K562 (cell line): ENCODE measurements at regions not wholly inside any gene's neighbourhood (a gene's known extent, or its start where the extent isn't known, plus 50 kb on each side); places are given as distances from the start of the nearest gene placed in this dataset.

Experiments used
- ATAC-seq: fragments of 200-7000 bp; cut with Tn5 transposase; 3 replicates; pipeline ENCODE4 v1.9.1; 2020; ENCODE audit warnings: moderate library complexity
- BruUV-seq: library from RNA; stranded (reverse); fragments of 400-500 nt; replicated peaks from 2 replicates; lab custom pipeline; 2021; lab: Mats Ljungman, UMichigan
- CTCF ChIA-PET: fragments of 300-600 bp; formaldehyde crosslinking; extraction: SDS; loops from one replicate; lab custom pipeline; 2021; ENCODE audit warnings: low intra/inter-chr PET ratio; lab: Yijun Ruan, JAX
- POLR2A ChIA-PET: fragments of 300-600, 350-650 bp; sonication (Branson Sonifier 250); formaldehyde crosslinking; extraction: SDS; loops from one replicate; lab custom pipeline; 2021; ENCODE audit warnings: antibody characterized with exemption, inconsistent platforms; lab: Yijun Ruan, JAX
- DNase-seq, 4 experiments: peaks; one replicate each; pipeline versions ENCODE4 v3.0.0 to v3.0.0-alpha.2; 2011 to 2018; ENCODE audit warnings: low spot score in 3 of 4, mixed read lengths in 3 of 4; ENCODE audit errors: extremely low read depth in 1 of 4
- FAIRE-seq: peaks from 2 replicates; lab custom pipeline; 2011; peaks lifted over from hg19 to GRCh38; lab: Jason Lieb, UNC
- H2AFZ ChIP-seq: 2 replicates; pipeline ENCODE4 v1.6.0; 2011; ENCODE audit warnings: low read depth, low read length, control low read depth, inconsistent platforms
- H3K27ac ChIP-seq: fragments of 200-600 bp; 3 replicates; pipeline ENCODE4 v1.8.0; 2011; ENCODE audit warnings: low read depth, mild to moderate bottlenecking, control low read depth, inconsistent platforms, low read length, moderate library complexity, mixed read lengths; ENCODE audit errors: extremely low read depth
- H3K27me3 ChIP-seq, 2 experiments: fragments of 300-600 bp in 1 of 2; 2 replicates in 1 of 2; 3 replicates in 1 of 2; pipeline versions ENCODE4 v1.6.0 to v1.8.0; 2011; ENCODE audit warnings: inconsistent platforms in 2 of 2, low read length in 2 of 2, mild to moderate bottlenecking in 1 of 2, mixed read lengths in 1 of 2, moderate library complexity in 1 of 2; ENCODE audit not compliant: control insufficient read depth in 2 of 2, insufficient read depth in 2 of 2
- H3K36me3 ChIP-seq: fragments of 300-600 bp; 3 replicates; pipeline ENCODE4 v1.8.0; 2011; ENCODE audit warnings: mild to moderate bottlenecking, low read length, inconsistent platforms; ENCODE audit not compliant: control insufficient read depth, insufficient read depth
- H3K4me1 ChIP-seq, 2 experiments: fragments of 200-600 bp in 1 of 2; replicated peaks in 1 of 2; 2 replicates in 1 of 2; 3 replicates in 1 of 2; pipeline versions ENCODE4 v1.5.1 to v1.8.0; 2011; ENCODE audit warnings: inconsistent platforms in 2 of 2, low read length in 2 of 2, mild to moderate bottlenecking in 1 of 2, mixed read lengths in 1 of 2, moderate library complexity in 1 of 2; ENCODE audit not compliant: control insufficient read depth in 2 of 2, insufficient read depth in 2 of 2
- H3K4me2 ChIP-seq: 2 replicates; pipeline ENCODE4 v1.6.1; 2011; ENCODE audit warnings: low read length, control low read depth, inconsistent platforms, mixed read lengths; ENCODE audit not compliant: insufficient read depth
- H3K4me3 ChIP-seq: fragments of 200-600 bp; sonication (generic), shearing (Covaris generic); 2 replicates; pipeline ENCODE4 v1.5.1; 2016; ENCODE audit warnings: control low read depth, inconsistent platforms
- H3K79me2 ChIP-seq: fragments of 200-600 bp; 3 replicates; pipeline ENCODE4 v1.8.0; 2011; ENCODE audit warnings: low read length, inconsistent platforms; ENCODE audit not compliant: control insufficient read depth, insufficient read depth
- H3K9ac ChIP-seq, 2 experiments: 2 replicates each; pipeline versions ENCODE4 v1.6.0 to v1.6.1; 2011; ENCODE audit warnings: low read depth in 2 of 2, low read length in 2 of 2, control low read depth in 1 of 2, inconsistent platforms in 1 of 2, mild to moderate bottlenecking in 1 of 2, mixed read lengths in 1 of 2; ENCODE audit not compliant: insufficient read depth in 1 of 2
- H3K9me1 ChIP-seq: one replicate; pipeline ENCODE4 v1.6.0; 2011; ENCODE audit warnings: inconsistent platforms, mild to moderate bottlenecking, low read length, moderate library complexity; ENCODE audit not compliant: control insufficient read depth, insufficient read depth
- H3K9me3 ChIP-seq: replicated peaks from 2 replicates; pipeline ENCODE4 v1.5.1; 2011; ENCODE audit warnings: low read depth, low read length, inconsistent platforms; ENCODE audit not compliant: control insufficient read depth, insufficient read depth
- H4K20me1 ChIP-seq: replicated peaks from 2 replicates; pipeline ENCODE4 v1.6.1; 2011; ENCODE audit warnings: low read length, inconsistent platforms, mixed read lengths; ENCODE audit not compliant: control insufficient read depth, insufficient read depth
- ARHGAP35 ChIP-seq: fragments of 450-650 bp; IDR thresholded peaks from 2 replicates; pipeline ENCODE4 v1.6.1; 2018; ENCODE audit not compliant: partially characterized antibody
- CHD4 ChIP-seq: fragments of 200-600 bp; sonication (generic); IDR thresholded peaks from 3 replicates; pipeline ENCODE4 v1.6.1; 2012; ENCODE audit warnings: low read depth, mild to moderate bottlenecking, mixed read lengths, low read length, inconsistent platforms; ENCODE audit not compliant: insufficient read depth, insufficient replicate concordance, poor library complexity, severe bottlenecking
- DPF2 ChIP-seq: fragments of 450-650 bp; IDR thresholded peaks from 2 replicates; pipeline ENCODE4 v1.6.1; 2016
- GTF2E2 ChIP-seq: fragments of 200-800 bp; sonication (Bioruptor generic); IDR thresholded peaks from 2 replicates; pipeline ENCODE4 v1.6.1; 2016; ENCODE audit warnings: missing genetic modification characterization, missing compliant biosample characterization
- HNRNPH1 ChIP-seq: fragments of 200-400 bp; formaldehyde crosslinking; optimal IDR thresholded peaks from 2 replicates; pipeline ENCODE3; 2017; ENCODE audit warnings: low read depth, mild to moderate bottlenecking, low read length, moderate library complexity
- MYBL2 ChIP-seq, 2 experiments: fragments of 450-650 bp in 1 of 2; sonication (generic) in 1 of 2; formaldehyde crosslinking in 1 of 2; IDR thresholded peaks; 2 replicates each; pipeline versions ENCODE4 v1.6.1 to v1.8.1; 2017 to 2022; ENCODE audit warnings: borderline replicate concordance in 1 of 2, inconsistent platforms in 1 of 2, low read depth in 1 of 2, mild to moderate bottlenecking in 1 of 2, missing genetic modification reagents in 1 of 2, moderate library complexity in 1 of 2
- RBM14 ChIP-seq: fragments of 200-400 bp; formaldehyde crosslinking; IDR thresholded peaks from 2 replicates; pipeline ENCODE4 v1.6.1; 2018; ENCODE audit warnings: low read depth, mild to moderate bottlenecking, low read length, moderate library complexity, borderline replicate concordance; ENCODE audit not compliant: insufficient read depth
- SLC30A9 ChIP-seq: fragments of 250-450 bp; sonication (Bioruptor Pico); IDR thresholded peaks from 2 replicates; pipeline ENCODE4 v1.8.0; 2022; ENCODE audit warnings: mild to moderate bottlenecking, moderate library complexity
- SNAPC5 ChIP-seq: fragments of 250-450 bp; sonication (Bioruptor Pico); IDR thresholded peaks from 2 replicates; pipeline ENCODE4 v1.8.0; 2021; ENCODE audit warnings: moderate library complexity, mild to moderate bottlenecking, inconsistent platforms
- ZNF23 ChIP-seq: fragments of 250-450 bp; sonication (Bioruptor Pico); IDR thresholded peaks from 2 replicates; pipeline ENCODE4 v1.4.0; 2020; ENCODE audit warnings: mild to moderate bottlenecking
- ZNF583 ChIP-seq: fragments of 250-450 bp; sonication (Bioruptor Pico); IDR thresholded peaks from 2 replicates; pipeline ENCODE4 v1.4.0; 2020
- ZNF589 ChIP-seq: fragments of 200-800 bp; sonication (Bioruptor generic); IDR thresholded peaks from 2 replicates; pipeline ENCODE4 v1.6.1; 2016; ENCODE audit warnings: low read depth, missing genetic modification characterization, missing compliant biosample characterization
- WGBS: fragments of 100-300 bp; shearing (Covaris generic); methylation state at CpG from one replicate; pipeline ENCODE4 v1.1.6; 2016; ENCODE audit warnings: low coverage, mixed read lengths; ENCODE audit not compliant: insufficient coverage; ENCODE audit errors: missing lambda C conversion rate; 5-methylcytosine and 5-hydroxymethylcytosine counted together
- in situ Hi-C: fragments of 300-500 bp; cut with MboI; formaldehyde crosslinking; loops from 4 replicates; pipeline ENCODE4 v1.15.0; 2018; ENCODE audit warnings: inconsistent platforms, mixed read lengths
- intact Hi-C: fragments of 100-400 bp; cut with micrococcal nuclease; formaldehyde crosslinking; loops from 2 replicates; pipeline ENCODE4 v1.14.2; 2022
- TF ChIP-seq, protein P1 (sequence below): sonication (generic); formaldehyde crosslinking; IDR thresholded peaks from 2 replicates; pipeline ENCODE4 v1.8.1; 2023; ENCODE audit warnings: mild to moderate bottlenecking, missing genetic modification reagents, moderate library complexity

DNA sequence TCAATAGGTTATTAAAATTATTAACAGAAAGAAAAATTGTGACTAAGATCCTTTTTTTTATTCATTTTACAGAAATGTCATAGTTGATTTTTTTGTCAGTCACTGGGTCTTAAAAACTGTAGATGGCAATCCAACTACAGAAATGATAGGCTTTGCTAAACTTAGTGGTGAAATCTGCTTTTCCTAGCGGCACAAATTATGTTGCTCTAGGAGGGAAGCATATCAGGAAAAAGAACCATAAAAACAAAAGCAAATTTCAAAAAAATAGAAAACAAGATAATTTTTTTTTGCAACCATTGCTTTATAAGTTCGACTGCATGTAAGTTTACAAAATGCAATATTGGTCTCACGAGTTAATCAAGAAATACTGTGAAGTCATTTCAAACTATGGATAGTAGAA is 443.5 kb upstream of the IGFBP7 start:
- FAIRE-seq: no peak
- Histone ChIP-seq H3K79me2 (no peaks in the 10 kb centered on the region), H3K36me3 (no peaks in the 10 kb centered on the region), H3K4me3 (no peak overlapping the region), H3K27ac (no peak overlapping the region)
- TF ChIP-seq CHD4 (no peak), DPF2 (no peak), SNAPC5 (no peak), MYBL2 (IDR thresholded peaks at IDR 0.05; ENCODE audit: low read depth) (no peak), MYBL2 (CRISPR knock-in tag; IDR thresholded peaks at IDR 0.05; ENCODE audit: borderline replicate concordance) (no peak), ZNF23 (CRISPR knock-in tag) (no peak), HNRNPH1 (no peak), RBM14 (no peak), GTF2E2 (tag) (no peak), ZNF589 (CRISPR knock-in tag) (no peak), SLC30A9 (CRISPR knock-in tag) (no peak), ZNF583 (CRISPR knock-in tag) (no peak), ARHGAP35 (no peak)
- TF ChIP-seq, protein P1, sequence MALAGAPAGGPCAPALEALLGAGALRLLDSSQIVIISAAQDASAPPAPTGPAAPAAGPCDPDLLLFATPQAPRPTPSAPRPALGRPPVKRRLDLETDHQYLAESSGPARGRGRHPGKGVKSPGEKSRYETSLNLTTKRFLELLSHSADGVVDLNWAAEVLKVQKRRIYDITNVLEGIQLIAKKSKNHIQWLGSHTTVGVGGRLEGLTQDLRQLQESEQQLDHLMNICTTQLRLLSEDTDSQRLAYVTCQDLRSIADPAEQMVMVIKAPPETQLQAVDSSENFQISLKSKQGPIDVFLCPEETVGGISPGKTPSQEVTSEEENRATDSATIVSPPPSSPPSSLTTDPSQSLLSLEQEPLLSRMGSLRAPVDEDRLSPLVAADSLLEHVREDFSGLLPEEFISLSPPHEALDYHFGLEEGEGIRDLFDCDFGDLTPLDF (CRISPR knock-in tag): no peak
- TF ChIP-seq, all 486 proteins: peak for 0
- in situ Hi-C loops (no loop called here), intact Hi-C loops (no loop called here)
- no peaks in the 10 kb centered on the region for H3K27me3 ChIP-seq
- no peaks in the 10 kb centered on the region for H3K4me1 ChIP-seq
- H3K9me1 ChIP-seq: no peaks in the 10 kb centered on the region
- no peak overlapping the region for H3K4me2 ChIP-seq
- no peaks in the 10 kb centered on the region for H3K9me3 ChIP-seq
- H4K20me1 ChIP-seq: no peaks in the 10 kb centered on the region
- BruUV-seq: no TSS peak
- CTCF ChIA-PET: no interaction called here
- DNase-seq: no peak
- no peak overlapping the region for H3K9ac ChIP-seq
- WGBS: 2% methylated on average over 3 of the region's 3 CpGs
- no peak for ATAC-seq
- H2AFZ ChIP-seq: no peak overlapping the region
- POLR2A ChIA-PET: no interaction called here
